GM19351 (cell line): ENCODE measurements at regions not wholly inside any gene's neighbourhood (a gene's known extent, or its start where the extent isn't known, plus 50 kb on each side); places are given as distances from the start of the nearest gene placed in this dataset.
"Not testable (repeated sequence)": the region's sequence is repeated elsewhere in the genome, so short reads cannot be mapped to it uniquely, and the experiment has no call there.

Source experiments
- ATAC-seq: cut with Tn5 transposase; IDR thresholded peaks from one replicate; pipeline ENCODE4 v1.9.1; 2021; ENCODE audit warnings: mild to moderate bottlenecking, moderate library complexity; ENCODE audit not compliant: unreplicated experiment

GRCh38 chr2:173467751-173468150 lies 113.1 kb downstream of the CDCA7 start:
- no peak for ATAC-seq

DNA sequence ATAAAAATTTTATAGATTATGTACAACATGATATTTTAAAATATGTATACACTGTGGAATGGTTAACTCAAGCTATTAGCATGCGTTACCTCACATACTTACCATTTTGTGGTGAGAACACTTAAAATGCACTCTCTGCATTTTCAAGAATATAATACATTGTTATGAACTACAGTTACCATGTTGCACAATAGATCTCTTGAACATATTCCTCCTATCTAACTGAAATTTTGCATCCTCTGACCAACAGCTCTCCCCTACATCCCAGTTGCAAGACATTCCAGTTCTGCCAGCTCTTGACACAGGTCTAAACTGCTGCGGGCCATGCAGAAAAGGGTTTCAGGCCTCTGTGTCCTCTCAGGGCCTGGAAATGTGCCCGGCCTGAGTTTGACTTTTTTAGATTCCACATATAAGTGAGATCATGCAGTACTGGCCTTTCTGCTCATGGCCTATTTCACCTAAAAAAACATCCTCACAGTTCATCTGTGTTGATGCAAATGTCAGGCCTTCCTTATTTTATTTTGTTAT lies 113.7 kb downstream of the CDCA7 start:
- no peak for ATAC-seq

DNA sequence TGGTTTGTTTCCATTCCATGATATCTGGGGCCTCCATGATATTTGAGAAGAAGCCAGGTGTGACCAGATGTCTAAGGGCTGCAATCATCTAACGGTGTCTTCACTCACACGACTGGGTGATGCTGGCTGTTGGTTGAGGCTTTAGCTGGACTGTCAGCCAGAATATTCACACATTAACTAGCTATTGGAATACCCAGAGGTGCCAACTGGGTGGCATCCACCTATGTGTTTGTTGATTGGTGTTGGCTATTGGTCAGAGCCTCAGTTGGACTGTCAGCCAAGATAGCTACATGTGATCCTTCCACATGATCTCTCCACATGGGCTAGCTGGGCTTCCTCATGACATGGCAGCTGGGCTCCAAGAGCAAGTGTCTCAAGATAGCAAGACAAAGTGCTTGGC lies 117.4 kb downstream of the CDCA7 start:
- no peak for ATAC-seq

DNA sequence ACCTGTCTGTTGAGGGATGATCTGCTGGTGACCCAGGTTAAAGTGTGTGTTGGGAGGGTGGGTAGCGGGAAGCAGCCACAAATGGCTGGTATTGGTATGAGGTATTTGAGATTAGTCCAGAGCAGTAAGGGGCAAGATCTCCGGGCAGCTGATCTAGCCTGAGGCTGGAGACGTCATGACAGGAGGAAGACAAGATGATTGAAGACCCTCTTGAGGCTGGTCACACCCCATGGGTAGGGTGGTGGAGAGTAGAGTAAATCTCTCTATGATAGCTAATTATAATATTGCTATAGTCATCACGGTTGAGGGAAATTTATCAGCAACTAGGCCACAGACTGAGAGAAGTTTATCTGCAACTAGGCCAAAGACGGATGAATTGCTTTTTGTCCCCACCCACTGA lies 128.5 kb downstream of the CDCA7 start:
- ATAC-seq: no peak

DNA sequence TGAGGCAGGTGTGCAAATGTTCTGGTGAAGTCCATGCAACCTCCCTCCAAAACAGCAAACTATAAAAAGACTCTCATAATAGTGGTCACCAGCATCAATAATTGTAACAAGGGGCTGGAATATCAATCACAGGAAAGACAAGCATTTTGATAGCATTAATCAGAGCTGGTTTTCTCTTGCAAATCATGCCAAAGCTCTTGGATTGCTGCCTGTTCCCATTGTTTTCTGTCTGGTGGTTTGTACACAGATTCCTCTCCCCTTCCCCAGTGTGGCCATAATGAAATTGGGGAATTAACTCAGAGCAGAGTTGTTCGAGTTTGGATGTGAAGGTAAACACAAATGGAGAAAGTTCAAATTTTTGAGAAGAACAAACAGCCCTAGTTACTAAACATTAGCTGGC lies 134.2 kb downstream of the CDCA7 start:
- ATAC-seq: no peak

- no peak for ATAC-seq
These were observed 136.7 kb downstream of the CDCA7 start for GRCh38 chr2:173491418-173491817.

DNA sequence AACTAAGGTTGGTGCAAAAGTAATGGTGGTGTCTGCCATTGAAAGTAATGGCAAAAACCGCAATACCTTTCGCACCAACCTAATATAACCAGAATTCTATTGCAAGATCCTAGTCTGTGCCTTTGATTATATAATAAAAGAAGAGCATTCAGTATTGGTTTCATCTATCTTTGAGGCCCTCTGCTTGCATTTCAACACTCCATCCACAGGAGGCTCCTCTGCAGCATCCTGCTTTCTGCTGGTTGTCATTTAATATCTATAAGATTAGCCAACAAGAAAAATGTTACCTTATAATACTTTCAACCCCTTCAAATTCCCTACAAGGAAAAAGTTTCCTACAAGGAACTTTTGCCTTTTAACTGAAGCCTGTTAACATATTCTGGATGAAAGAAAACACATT lies 139.2 kb downstream of the CDCA7 start:
- ATAC-seq: no peak

- no peak for ATAC-seq
These were observed 142.1 kb downstream of the CDCA7 start for GRCh38 chr2:173496746-173497145.

- ATAC-seq: no peak
These were observed 146.3 kb downstream of the CDCA7 start for GRCh38 chr2:173500953-173501352.

- ATAC-seq: no peak
These were observed 147.6 kb downstream of the CDCA7 start for GRCh38 chr2:173502296-173502695.

DNA sequence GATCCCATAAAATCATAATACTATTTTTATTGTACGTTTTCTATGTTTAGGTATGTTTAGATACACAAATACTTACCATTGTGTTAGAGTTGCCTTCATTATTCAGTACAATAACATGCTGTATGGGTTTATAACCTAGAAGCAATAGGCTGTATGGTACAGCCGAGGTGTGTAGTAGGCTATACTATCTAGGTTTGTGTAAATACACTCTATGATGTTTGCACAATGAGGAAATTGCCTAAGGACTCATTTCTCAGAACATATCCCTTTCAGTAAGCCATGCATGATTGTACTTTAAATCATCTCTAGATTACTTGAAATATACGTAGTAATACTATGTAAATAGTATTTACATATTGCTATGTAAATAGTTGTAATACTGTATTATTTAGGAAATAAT lies 156.7 kb downstream of the CDCA7 start:
- no peak for ATAC-seq

DNA sequence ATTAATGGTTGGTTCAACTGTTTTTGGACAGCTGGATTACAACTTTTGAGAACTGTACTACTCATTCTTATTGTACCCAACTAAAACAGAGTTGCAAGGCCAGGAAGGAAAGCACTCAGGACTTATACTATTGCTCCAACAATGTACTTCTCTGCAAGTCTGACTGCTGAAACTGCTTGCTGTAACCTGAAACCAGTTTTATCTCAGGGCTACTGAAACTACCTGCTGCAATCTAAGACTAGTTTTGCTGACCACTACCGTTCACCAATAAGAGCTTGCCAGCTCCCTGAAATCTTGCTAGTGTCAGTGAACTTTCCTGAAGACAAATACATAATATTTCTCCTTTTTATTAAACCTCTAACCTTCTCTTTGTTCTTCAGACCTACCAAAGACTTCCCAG lies 157.3 kb downstream of the CDCA7 start:
- no peak for ATAC-seq

GRCh38 chr2:173513107-173513727 lies 158.5 kb downstream of the CDCA7 start:
- ATAC-seq: no peak

- ATAC-seq: no peak
These were observed 166.2 kb downstream of the CDCA7 start for GRCh38 chr2:173520918-173521317.

- no peak for ATAC-seq
These were observed 166.9 kb downstream of the CDCA7 start for GRCh38 chr2:173521450-173522192.

GRCh38 chr2:173523497-173523896 lies 168.8 kb downstream of the CDCA7 start:
- no peak for ATAC-seq

- ATAC-seq: no peak
These were observed 169.7 kb downstream of the CDCA7 start for GRCh38 chr2:173524256-173524955.

DNA sequence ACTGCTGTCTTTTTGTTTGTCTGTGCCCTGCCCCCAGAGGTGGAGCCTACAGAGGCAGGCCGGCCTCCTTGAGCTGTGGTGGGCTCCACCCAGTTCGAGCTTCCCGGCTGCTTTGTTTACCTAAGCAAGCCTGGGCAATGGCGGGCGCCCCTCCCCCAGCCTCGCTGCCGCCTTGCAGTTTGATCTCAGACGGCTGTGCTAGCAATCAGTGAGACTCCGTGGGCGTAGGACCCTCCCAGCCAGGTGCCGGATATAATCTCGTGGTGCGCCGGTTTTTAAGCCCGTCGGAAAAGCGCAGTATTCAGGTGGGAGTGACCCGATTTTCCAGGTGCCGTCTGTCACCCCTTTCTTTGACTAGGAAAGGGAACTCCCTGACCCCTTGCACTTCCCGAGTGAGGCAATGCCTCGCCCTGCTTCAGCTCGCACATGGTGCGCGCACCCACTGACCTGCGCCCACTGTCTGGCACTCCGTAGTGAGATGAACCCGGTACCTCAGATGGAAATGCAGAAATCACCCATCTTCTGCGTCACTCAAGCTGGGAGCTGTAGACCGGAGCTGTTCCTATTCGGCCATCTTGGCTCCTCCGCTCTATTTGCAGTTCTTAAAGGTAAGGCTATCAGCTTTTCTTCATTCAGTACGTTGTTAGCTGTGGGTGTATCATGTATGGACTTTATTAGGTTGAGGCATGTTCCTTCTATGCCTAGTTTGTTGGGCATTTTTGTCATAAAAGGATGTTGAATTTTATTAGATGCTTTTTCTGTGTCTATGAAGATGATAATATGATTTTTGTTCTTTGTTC lies 178.3 kb downstream of the CDCA7 start:
- not testable (repeated sequence) for ATAC-seq

DNA sequence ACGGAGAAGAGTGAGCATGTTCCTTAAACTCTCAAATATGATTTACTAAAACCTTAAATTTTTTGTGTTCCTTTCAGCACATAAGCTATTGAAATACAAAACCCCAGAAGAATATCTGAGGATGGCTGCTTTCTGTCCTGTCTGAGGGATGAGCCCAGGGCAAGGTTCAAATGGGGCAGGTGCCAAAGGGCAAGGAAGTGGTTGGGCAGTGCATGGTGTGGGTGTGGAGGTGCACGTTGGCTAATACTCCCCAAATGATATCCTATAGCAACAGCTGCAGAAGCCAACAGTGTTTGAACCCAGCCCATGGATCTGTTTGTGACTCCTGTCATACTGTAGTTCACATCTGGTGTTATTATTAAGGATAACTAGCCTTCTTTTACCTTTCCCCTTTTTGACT lies 183.0 kb downstream of the CDCA7 start:
- ATAC-seq: no peak

DNA sequence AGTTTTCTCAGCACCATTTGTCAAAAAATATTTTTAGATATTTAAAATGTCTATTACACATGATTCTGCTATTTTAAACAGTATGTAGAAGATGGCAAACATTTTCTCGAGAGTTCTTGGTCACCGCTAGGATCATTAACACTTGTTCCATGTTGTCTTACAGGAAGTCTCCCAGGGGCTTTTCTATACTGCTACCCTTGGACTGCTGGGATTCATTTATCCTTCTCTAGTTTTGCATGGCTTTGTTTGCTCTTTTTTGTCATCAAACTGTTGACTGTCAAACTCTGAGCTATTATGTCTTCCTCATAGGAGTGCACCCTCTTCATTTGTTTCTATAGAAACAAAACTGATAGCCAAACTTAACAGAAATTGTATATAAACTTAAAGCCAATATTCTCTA lies 184.9 kb downstream of the CDCA7 start:
- ATAC-seq: no peak
